ENCODE measurements at regions not wholly inside any gene's neighbourhood (a gene's known extent, or its start where the extent isn't known, plus 50 kb on each side); places are given as distances from the start of the nearest gene placed in this dataset.

DNA sequence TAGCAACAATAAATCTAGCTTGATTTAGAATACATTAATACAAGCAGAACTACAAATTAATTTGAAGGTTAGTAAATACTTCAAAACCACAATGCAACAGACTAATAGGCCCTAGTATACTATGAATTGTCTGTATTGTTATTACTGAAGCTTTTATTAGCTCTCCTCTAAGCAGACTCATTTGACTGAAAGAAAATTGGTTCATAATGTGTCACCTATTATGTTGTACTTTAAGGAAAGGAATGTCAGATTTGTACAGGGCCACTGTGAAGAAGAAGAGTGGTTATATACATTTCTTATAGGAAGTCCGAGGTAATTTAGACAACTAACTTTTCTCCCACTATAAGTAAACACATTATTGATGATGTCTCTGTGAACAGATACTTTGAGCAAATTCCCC, 954.5 kb downstream of the ZPLD1 start:
- H3K4me3 ChIP-seq (ENCODE audit: control insufficient read depth in 2 of 3, extremely low read depth in 1 of 3, insufficient read depth in 2 of 3, low read depth in 1 of 3, low read length in 3 of 3) = no peak overlapping the region
- no peaks in the 10 kb centered on the region for H4K20me1 ChIP-seq (ENCODE audit: control insufficient read depth, extremely low read depth, insufficient read depth, low read length)
- H3K27me3 ChIP-seq (ENCODE audit: control insufficient read depth, extremely low read depth, insufficient read depth, low read length) = no peaks in the 10 kb centered on the region
- no peak overlapping the region for H2AFZ ChIP-seq (ENCODE audit: control insufficient read depth, low read length)
- no peak for TF ChIP-seq EZH2 (IDR thresholded peaks at IDR 0.05; ENCODE audit: low read length)
- TF ChIP-seq, protein P1, sequence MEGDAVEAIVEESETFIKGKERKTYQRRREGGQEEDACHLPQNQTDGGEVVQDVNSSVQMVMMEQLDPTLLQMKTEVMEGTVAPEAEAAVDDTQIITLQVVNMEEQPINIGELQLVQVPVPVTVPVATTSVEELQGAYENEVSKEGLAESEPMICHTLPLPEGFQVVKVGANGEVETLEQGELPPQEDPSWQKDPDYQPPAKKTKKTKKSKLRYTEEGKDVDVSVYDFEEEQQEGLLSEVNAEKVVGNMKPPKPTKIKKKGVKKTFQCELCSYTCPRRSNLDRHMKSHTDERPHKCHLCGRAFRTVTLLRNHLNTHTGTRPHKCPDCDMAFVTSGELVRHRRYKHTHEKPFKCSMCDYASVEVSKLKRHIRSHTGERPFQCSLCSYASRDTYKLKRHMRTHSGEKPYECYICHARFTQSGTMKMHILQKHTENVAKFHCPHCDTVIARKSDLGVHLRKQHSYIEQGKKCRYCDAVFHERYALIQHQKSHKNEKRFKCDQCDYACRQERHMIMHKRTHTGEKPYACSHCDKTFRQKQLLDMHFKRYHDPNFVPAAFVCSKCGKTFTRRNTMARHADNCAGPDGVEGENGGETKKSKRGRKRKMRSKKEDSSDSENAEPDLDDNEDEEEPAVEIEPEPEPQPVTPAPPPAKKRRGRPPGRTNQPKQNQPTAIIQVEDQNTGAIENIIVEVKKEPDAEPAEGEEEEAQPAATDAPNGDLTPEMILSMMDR (optimal IDR thresholded peaks at IDR 0.05 in 1 of 3, IDR thresholded peaks at IDR 0.05 in 1 of 3, conservative IDR thresholded peaks at IDR 0.05 in 1 of 3; ENCODE audit: extremely low read depth in 1 of 3, insufficient read depth in 2 of 3, low read length in 3 of 3) = no peak
- FAIRE-seq (no peak), DNase-seq (ENCODE audit: low read depth, low spot score) (no peak)
- no peaks in the 10 kb centered on the region for H3K79me2 ChIP-seq (ENCODE audit: control insufficient read depth, insufficient read depth, low read length)
- H3K4me2 ChIP-seq (ENCODE audit: control insufficient read depth, extremely low read depth, insufficient read depth, low read depth, low read length) = no peak overlapping the region
- H3K9me1 ChIP-seq (ENCODE audit: control insufficient read depth, extremely low read depth, insufficient read depth, low read length) = no peaks in the 10 kb centered on the region
- no peak overlapping the region for H3K9ac ChIP-seq (ENCODE audit: control insufficient read depth, extremely low read depth, insufficient read depth, low read length)
- no peaks in the 10 kb centered on the region for H3K9me3 ChIP-seq (ENCODE audit: control insufficient read depth, low read depth, low read length)
- H3K36me3 ChIP-seq (ENCODE audit: control insufficient read depth in 2 of 2, extremely low read depth in 1 of 2, insufficient read depth in 2 of 2, low read length in 2 of 2) = no peaks in the 10 kb centered on the region
- dilution Hi-C loops (cut with MboI; ENCODE audit: extremely low pct_ligation_motif_present, low sequenced_read_pairs) = no loop called here
- no peaks in the 10 kb centered on the region for H3K4me1 ChIP-seq (ENCODE audit: control insufficient read depth, extremely low read depth, insufficient read depth, low read length)
- no peak overlapping the region for H3K27ac ChIP-seq (ENCODE audit: control insufficient read depth, insufficient read depth, low read length)

DNA sequence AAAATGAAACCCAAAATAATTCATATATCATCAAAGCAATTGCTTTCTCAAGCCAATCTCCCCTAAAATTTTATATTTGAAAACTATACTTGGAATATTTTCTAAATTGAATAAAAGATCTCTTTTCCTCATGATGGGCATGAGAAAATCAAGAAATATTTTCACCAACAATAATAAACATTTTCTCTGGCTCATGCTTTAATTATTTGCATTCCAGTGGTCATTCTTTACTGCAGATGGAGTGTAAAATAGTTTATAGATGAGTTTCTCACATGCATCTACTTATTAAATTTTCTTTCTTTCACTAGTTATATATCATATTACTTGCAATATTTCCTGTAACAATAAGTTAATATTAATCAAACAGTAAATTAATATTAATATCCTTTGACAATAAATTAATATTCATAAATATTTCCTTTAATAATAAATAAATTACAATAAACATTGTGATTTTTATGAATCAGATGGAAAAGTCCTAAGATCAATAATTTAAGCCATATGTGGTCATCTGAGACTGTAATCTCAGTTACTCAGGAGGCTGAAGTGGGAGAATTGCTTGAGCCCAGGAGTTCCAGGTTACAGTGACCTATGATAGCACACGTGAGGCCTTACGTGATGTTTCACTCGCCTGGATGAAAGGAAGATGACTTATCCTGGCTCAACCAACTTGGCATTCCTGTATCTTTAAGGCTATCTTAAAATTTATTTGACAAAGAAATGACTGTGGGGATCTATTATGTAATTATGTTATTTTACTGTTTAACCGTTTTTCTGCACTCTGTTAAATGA, 958.8 kb downstream of the ZPLD1 start:
- H2AFZ ChIP-seq (ENCODE audit: control insufficient read depth, low read length) = no peak overlapping the region
- no peaks in the 10 kb centered on the region for H3K4me1 ChIP-seq (ENCODE audit: control insufficient read depth, extremely low read depth, insufficient read depth, low read length)
- no peaks in the 10 kb centered on the region for H3K79me2 ChIP-seq (ENCODE audit: control insufficient read depth, insufficient read depth, low read length)
- no peaks in the 10 kb centered on the region for H4K20me1 ChIP-seq (ENCODE audit: control insufficient read depth, extremely low read depth, insufficient read depth, low read length)
- dilution Hi-C loops (cut with MboI; ENCODE audit: extremely low pct_ligation_motif_present, low sequenced_read_pairs) = no loop called here
- H3K9me3 ChIP-seq (ENCODE audit: control insufficient read depth, low read depth, low read length) = no peaks in the 10 kb centered on the region
- FAIRE-seq = no peak
- no peak overlapping the region for H3K4me3 ChIP-seq (ENCODE audit: control insufficient read depth in 2 of 3, extremely low read depth in 1 of 3, insufficient read depth in 2 of 3, low read depth in 1 of 3, low read length in 3 of 3)
- no peaks in the 10 kb centered on the region for H3K27me3 ChIP-seq (ENCODE audit: control insufficient read depth, extremely low read depth, insufficient read depth, low read length)
- no peak overlapping the region for H3K27ac ChIP-seq (ENCODE audit: control insufficient read depth, insufficient read depth, low read length)
- H3K9ac ChIP-seq (ENCODE audit: control insufficient read depth, extremely low read depth, insufficient read depth, low read length) = no peak overlapping the region
- H3K9me1 ChIP-seq (ENCODE audit: control insufficient read depth, extremely low read depth, insufficient read depth, low read length) = no peaks in the 10 kb centered on the region
- TF ChIP-seq EZH2 (IDR thresholded peaks at IDR 0.05; ENCODE audit: low read length) = no peak
- TF ChIP-seq, protein P1 (optimal IDR thresholded peaks at IDR 0.05 in 1 of 3, IDR thresholded peaks at IDR 0.05 in 1 of 3, conservative IDR thresholded peaks at IDR 0.05 in 1 of 3; ENCODE audit: extremely low read depth in 1 of 3, insufficient read depth in 2 of 3, low read length in 3 of 3) = no peak
- H3K4me2 ChIP-seq (ENCODE audit: control insufficient read depth, extremely low read depth, insufficient read depth, low read depth, low read length) = no peak overlapping the region
- no peak for DNase-seq (ENCODE audit: low read depth, low spot score)
- H3K36me3 ChIP-seq (ENCODE audit: control insufficient read depth in 2 of 2, extremely low read depth in 1 of 2, insufficient read depth in 2 of 2, low read length in 2 of 2) = no peaks in the 10 kb centered on the region
